H1 (cell line): ENCODE measurements at regions not wholly inside any gene's neighbourhood (a gene's known extent, or its start where the extent isn't known, plus 50 kb on each side); places are given as distances from the start of the nearest gene placed in this dataset.

Source experiments
- CTCF ChIA-PET: fragments of 300-600 bp; sonication (Branson Sonifier 250); formaldehyde crosslinking; loops from one replicate; lab custom pipeline; 2021; ENCODE audit not compliant: partially characterized antibody; lab: Charles Lee
- POLR2A ChIA-PET: fragments of 300-600 bp; sonication (Branson Sonifier 250); formaldehyde crosslinking; loops from one replicate; lab custom pipeline; 2021; ENCODE audit warnings: inconsistent platforms; ENCODE audit not compliant: partially characterized antibody; lab: Charles Lee
- DNase-seq, 2 experiments: peaks; one replicate each; pipeline versions ENCODE4 v3.0.0 to v3.0.0-alpha.2; 2010 to 2022; ENCODE audit warnings: low spot score in 2 of 2, low read depth in 1 of 2, mixed read lengths in 1 of 2
- FAIRE-seq: peaks from 2 replicates; lab custom pipeline; 2011; peaks lifted over from hg19 to GRCh38; lab: Jason Lieb, UNC
- H2AFZ ChIP-seq: 2 replicates; pipeline ENCODE4 v1.8.1; 2012; ENCODE audit warnings: low read length, inconsistent platforms
- H2AK5ac ChIP-seq: 2 replicates; pipeline ENCODE4 v1.6.1; 2013; ENCODE audit warnings: low read depth, low read length
- H2BK120ac ChIP-seq: replicated peaks from 2 replicates; pipeline ENCODE3; 2013; ENCODE audit warnings: low read depth, low read length, inconsistent platforms
- H2BK12ac ChIP-seq: 2 replicates; pipeline ENCODE4 v1.6.1; 2013; ENCODE audit warnings: low read depth, low read length
- H2BK15ac ChIP-seq: 2 replicates; pipeline ENCODE4 v1.6.1; 2013; ENCODE audit warnings: low read length
- H2BK20ac ChIP-seq: 2 replicates; pipeline ENCODE4 v1.6.1; 2013; ENCODE audit warnings: low read length
- H2BK5ac ChIP-seq: 2 replicates; pipeline ENCODE4 v1.6.1; 2013; ENCODE audit warnings: low read depth, low read length
- H3K14ac ChIP-seq: 2 replicates; pipeline ENCODE4 v1.6.1; 2013; ENCODE audit warnings: inconsistent platforms; ENCODE audit not compliant: insufficient read length
- H3K18ac ChIP-seq: 2 replicates; pipeline ENCODE4 v1.6.1; 2013; ENCODE audit warnings: low read length; ENCODE audit errors: extremely low read depth
- H3K23ac ChIP-seq: 2 replicates; pipeline ENCODE4 v1.6.1; 2013; ENCODE audit warnings: inconsistent platforms; ENCODE audit not compliant: insufficient read length
- H3K23me2 ChIP-seq: 2 replicates; pipeline ENCODE4 v1.6.1; 2013; ENCODE audit warnings: low read depth, low read length
- H3K27ac ChIP-seq: 2 replicates; pipeline ENCODE4 v1.6.1; 2011; ENCODE audit warnings: low read depth, low read length, inconsistent platforms
- H3K27me3 ChIP-seq, 4 experiments: replicated peaks in 1 of 4; 1 replicate in 1 of 4; 2 replicates in 3 of 4; pipeline versions ENCODE4 v1.6.1 to v1.8.1; 2011 to 2013; ENCODE audit warnings: low read length in 3 of 4, mild to moderate bottlenecking in 3 of 4, inconsistent platforms in 2 of 4, mixed read lengths in 2 of 4, moderate library complexity in 1 of 4; ENCODE audit not compliant: control insufficient read depth in 3 of 4, insufficient read depth in 3 of 4; ENCODE audit errors: extremely low read depth in 1 of 4
- H3K36me3 ChIP-seq, 4 experiments: 2 replicates each; pipeline versions ENCODE4 v1.6.1 to v1.8.1; 2011 to 2013; ENCODE audit warnings: mild to moderate bottlenecking in 4 of 4, low read length in 3 of 4, moderate library complexity in 2 of 4, control low read depth in 1 of 4, inconsistent platforms in 1 of 4; ENCODE audit not compliant: insufficient read depth in 4 of 4, control insufficient read depth in 2 of 4
- H3K4ac ChIP-seq: replicated peaks from 2 replicates; pipeline ENCODE3; 2013; ENCODE audit warnings: low read length, low read depth, mixed read lengths, inconsistent platforms; ENCODE audit not compliant: insufficient read length
- H3K4me1 ChIP-seq, 4 experiments: replicated peaks in 1 of 4; 1 replicate in 1 of 4; 2 replicates in 3 of 4; pipeline versions ENCODE4 v1.6.1 to v1.8.1; 2011 to 2013; ENCODE audit warnings: low read length in 3 of 4, inconsistent platforms in 2 of 4, mixed read lengths in 1 of 4; ENCODE audit not compliant: insufficient read depth in 4 of 4, control insufficient read depth in 3 of 4
- H3K4me2 ChIP-seq, 2 experiments: 2 replicates each; pipeline versions ENCODE4 v1.6.1 to v1.8.1; 2011 to 2013; ENCODE audit warnings: low read depth in 2 of 2, low read length in 2 of 2, control low read depth in 1 of 2, inconsistent platforms in 1 of 2, mild to moderate bottlenecking in 1 of 2; ENCODE audit not compliant: insufficient read depth in 1 of 2
- H3K4me3 ChIP-seq, 4 experiments: fragments of 200-600, 300-600 bp in 1 of 4; sonication (generic), shearing (Covaris generic), sonication (Bioruptor Twin) in 1 of 4; 2 replicates each; pipeline versions ENCODE4 v1.5.1 to v1.8.1; 2011 to 2016; ENCODE audit warnings: low read length in 4 of 4, low read depth in 3 of 4, control low read depth in 2 of 4, inconsistent platforms in 2 of 4, mild to moderate bottlenecking in 2 of 4, mixed read lengths in 1 of 4, moderate library complexity in 1 of 4; ENCODE audit not compliant: insufficient read depth in 2 of 4; ENCODE audit errors: extremely low read depth in 1 of 4
- H3K56ac ChIP-seq: replicated peaks from 2 replicates; pipeline ENCODE3; 2013; ENCODE audit warnings: low read depth, mild to moderate bottlenecking, mixed read lengths, low read length, inconsistent platforms; ENCODE audit not compliant: insufficient read length
- H3K79me1 ChIP-seq: 2 replicates; pipeline ENCODE4 v1.6.1; 2013; ENCODE audit warnings: low read depth, low read length, control low read depth
- H3K79me2 ChIP-seq, 2 experiments: 2 replicates each; pipeline versions ENCODE4 v1.6.1 to v1.8.1; 2012 to 2013; ENCODE audit warnings: low read length in 2 of 2, mild to moderate bottlenecking in 2 of 2, inconsistent platforms in 1 of 2; ENCODE audit not compliant: insufficient read depth in 2 of 2, control insufficient read depth in 1 of 2
- H3K9ac ChIP-seq, 4 experiments: replicated peaks in 1 of 4; 1 replicate in 1 of 4; 2 replicates in 3 of 4; pipeline versions ENCODE4 v1.6.1 to v1.8.1; 2011 to 2013; ENCODE audit warnings: low read depth in 3 of 4, low read length in 3 of 4, control low read depth in 2 of 4, mild to moderate bottlenecking in 2 of 4, moderate library complexity in 2 of 4, inconsistent platforms in 1 of 4; ENCODE audit errors: extremely low read depth in 1 of 4
- H3K9me3 ChIP-seq, 2 experiments: 2 replicates each; pipeline versions ENCODE4 v1.6.1 to v1.8.1; 2012 to 2013; ENCODE audit warnings: mild to moderate bottlenecking in 2 of 2, moderate library complexity in 2 of 2, control low read depth in 1 of 2, inconsistent platforms in 1 of 2, low read depth in 1 of 2, low read length in 1 of 2, mixed read lengths in 1 of 2; ENCODE audit not compliant: insufficient read depth in 2 of 2
- H4K20me1 ChIP-seq, 2 experiments: replicated peaks in 1 of 2; 2 replicates each; pipeline versions ENCODE3 to v1.8.1; 2011 to 2013; ENCODE audit warnings: inconsistent platforms in 2 of 2, low read length in 2 of 2, mild to moderate bottlenecking in 1 of 2; ENCODE audit not compliant: insufficient read depth in 2 of 2, control insufficient read depth in 1 of 2
- H4K5ac ChIP-seq: 2 replicates; pipeline ENCODE4 v1.6.1; 2013; ENCODE audit warnings: low read length, low read depth, mixed read lengths, inconsistent platforms; ENCODE audit not compliant: insufficient read length
- H4K8ac ChIP-seq: 2 replicates; pipeline ENCODE4 v1.8.0; 2013; ENCODE audit warnings: mild to moderate bottlenecking, moderate library complexity, low read length, inconsistent platforms; ENCODE audit not compliant: insufficient read depth; ENCODE audit errors: extremely low read depth
- H4K91ac ChIP-seq: replicated peaks from 2 replicates; pipeline ENCODE3; 2013; ENCODE audit warnings: low read length, mixed read lengths, inconsistent platforms; ENCODE audit not compliant: insufficient read length
- CEBPB ChIP-seq: IDR thresholded peaks from 2 replicates; pipeline ENCODE4 v1.6.1; 2012; ENCODE audit warnings: low read depth, low read length
- JUN ChIP-seq: IDR thresholded peaks from 2 replicates; pipeline ENCODE4 v1.6.1; 2011; ENCODE audit warnings: low read depth, mild to moderate bottlenecking, improper control_type of control experiment, low read length
- TAF1 ChIP-seq: IDR thresholded peaks from 2 replicates; pipeline ENCODE4 v1.6.1; 2011; ENCODE audit warnings: mild to moderate bottlenecking, low read depth, low read length

GRCh38 chr12:28857369-28857768 is 291.7 kb upstream of the FAR2 start:
- no peak overlapping the region for H4K8ac ChIP-seq
- H2BK12ac ChIP-seq: no peak overlapping the region
- no peak overlapping the region for H3K4ac ChIP-seq
- H3K9ac ChIP-seq: no peak overlapping the region
- no peak overlapping the region for H3K14ac ChIP-seq
- no peak overlapping the region for H4K5ac ChIP-seq
- H4K20me1 ChIP-seq: no peaks in the 10 kb centered on the region
- CTCF ChIA-PET: no interaction called here
- H2BK120ac ChIP-seq: no peak overlapping the region
- H2AFZ ChIP-seq: no peak overlapping the region
- H3K9me3 ChIP-seq: no peaks in the 10 kb centered on the region
- H3K4me2 ChIP-seq: no peak overlapping the region
- no peak overlapping the region for H3K23ac ChIP-seq
- H3K56ac ChIP-seq: no peak overlapping the region
- no peaks in the 10 kb centered on the region for H3K23me2 ChIP-seq
- H3K4me3 ChIP-seq: no peak overlapping the region
- no peaks in the 10 kb centered on the region for H3K79me1 ChIP-seq
- no peak overlapping the region for H2BK20ac ChIP-seq
- H3K79me2 ChIP-seq: no peaks in the 10 kb centered on the region
- no peak overlapping the region for H2BK15ac ChIP-seq
- DNase-seq (no peak), FAIRE-seq (no peak)
- no peaks in the 10 kb centered on the region for H3K36me3 ChIP-seq
- no peak overlapping the region for H4K91ac ChIP-seq
- no peak overlapping the region for H3K27ac ChIP-seq
- POLR2A ChIA-PET: no interaction called here
- H3K27me3 ChIP-seq: no peaks in the 10 kb centered on the region
- no peaks in the 10 kb centered on the region for H3K4me1 ChIP-seq
- no peak overlapping the region for H3K18ac ChIP-seq
- H2AK5ac ChIP-seq: no peak overlapping the region
- H2BK5ac ChIP-seq: no peak overlapping the region
- no peak for TF ChIP-seq JUN
- TF ChIP-seq TAF1: no peak
- no peak for TF ChIP-seq CEBPB
